RWPE2 (cell line): ENCODE measurements at regions not wholly inside any gene's neighbourhood (a gene's known extent, or its start where the extent isn't known, plus 50 kb on each side); places are given as distances from the start of the nearest gene placed in this dataset.

ENCODE experiments used
- ATAC-seq: fragments of 200-7000 bp; cut with Tn5 transposase; 3 replicates; pipeline ENCODE4 v1.9.1; 2021; ENCODE audit warnings: low read depth
- DNase-seq: peaks from one replicate; pipeline ENCODE4 v3.0.0-alpha.2; 2020; ENCODE audit warnings: low spot score
- H3K27ac ChIP-seq: fragments of 450-650 bp; 2 replicates; pipeline ENCODE4 v1.5.1; 2017; ENCODE audit warnings: mild to moderate bottlenecking; ENCODE audit not compliant: poor library complexity, severe bottlenecking
- H3K27me3 ChIP-seq: fragments of 250-450 bp; sonication (Bioruptor Pico); 2 replicates; pipeline ENCODE4 v1.5.1; 2021; ENCODE audit warnings: mild to moderate bottlenecking, moderate library complexity; ENCODE audit not compliant: insufficient read depth, poor library complexity, severe bottlenecking
- H3K36me3 ChIP-seq: fragments of 250-450 bp; sonication (Bioruptor Pico); 2 replicates; pipeline ENCODE4 v1.5.1; 2020; ENCODE audit warnings: low read depth, mild to moderate bottlenecking, moderate library complexity
- H3K4me1 ChIP-seq: fragments of 250-450 bp; sonication (Bioruptor Pico); 2 replicates; pipeline ENCODE4 v1.5.1; 2021; ENCODE audit warnings: mild to moderate bottlenecking, moderate library complexity; ENCODE audit not compliant: insufficient read depth, poor library complexity, severe bottlenecking
- H3K4me3 ChIP-seq: fragments of 250-450 bp; sonication (Bioruptor Pico); 2 replicates; pipeline ENCODE4 v1.5.1; 2021; ENCODE audit warnings: mild to moderate bottlenecking, moderate library complexity; ENCODE audit not compliant: severe bottlenecking
- H3K9me3 ChIP-seq: fragments of 250-450 bp; sonication (Bioruptor Pico); 2 replicates; pipeline ENCODE4 v1.5.1; 2021; ENCODE audit warnings: mild to moderate bottlenecking, moderate library complexity; ENCODE audit not compliant: severe bottlenecking
- TF ChIP-seq, protein P1 (sequence below): fragments of 450-650 bp; IDR thresholded peaks from one replicate; pipeline ENCODE4 v1.5.1; 2017; ENCODE audit warnings: mild to moderate bottlenecking, moderate library complexity; ENCODE audit not compliant: poor library complexity, severe bottlenecking

DNA sequence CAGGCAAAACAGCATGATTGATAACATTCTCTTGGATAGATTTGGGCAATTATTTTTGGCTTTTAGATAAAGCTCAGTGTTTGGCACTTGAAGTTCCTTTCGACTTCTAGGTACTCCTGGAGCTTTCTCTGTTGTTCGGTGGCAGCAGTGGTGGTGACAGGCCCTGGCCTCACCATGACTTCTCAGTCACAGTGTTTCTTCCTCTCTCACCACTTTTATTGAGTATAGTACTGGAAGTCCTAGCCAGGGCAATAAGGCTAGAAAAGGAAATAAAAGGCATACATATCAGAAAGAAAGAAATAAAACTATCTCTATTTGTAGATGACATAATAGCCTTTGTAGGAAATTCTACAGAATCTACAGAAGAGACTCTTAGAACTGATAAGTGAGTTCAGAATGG lies 101.2 kb upstream of the SIRPG start:
- Histone ChIP-seq H3K9me3 (no peaks in the 10 kb centered on the region), H3K4me3 (no peak overlapping the region), H3K27ac (no peak overlapping the region), H3K36me3 (no peaks in the 10 kb centered on the region), H3K27me3 (no peaks in the 10 kb centered on the region), H3K4me1 (peaks cover 9% of the 10 kb centered on the region)
- no peak for DNase-seq
- ATAC-seq = no peak
- TF ChIP-seq, protein P1, sequence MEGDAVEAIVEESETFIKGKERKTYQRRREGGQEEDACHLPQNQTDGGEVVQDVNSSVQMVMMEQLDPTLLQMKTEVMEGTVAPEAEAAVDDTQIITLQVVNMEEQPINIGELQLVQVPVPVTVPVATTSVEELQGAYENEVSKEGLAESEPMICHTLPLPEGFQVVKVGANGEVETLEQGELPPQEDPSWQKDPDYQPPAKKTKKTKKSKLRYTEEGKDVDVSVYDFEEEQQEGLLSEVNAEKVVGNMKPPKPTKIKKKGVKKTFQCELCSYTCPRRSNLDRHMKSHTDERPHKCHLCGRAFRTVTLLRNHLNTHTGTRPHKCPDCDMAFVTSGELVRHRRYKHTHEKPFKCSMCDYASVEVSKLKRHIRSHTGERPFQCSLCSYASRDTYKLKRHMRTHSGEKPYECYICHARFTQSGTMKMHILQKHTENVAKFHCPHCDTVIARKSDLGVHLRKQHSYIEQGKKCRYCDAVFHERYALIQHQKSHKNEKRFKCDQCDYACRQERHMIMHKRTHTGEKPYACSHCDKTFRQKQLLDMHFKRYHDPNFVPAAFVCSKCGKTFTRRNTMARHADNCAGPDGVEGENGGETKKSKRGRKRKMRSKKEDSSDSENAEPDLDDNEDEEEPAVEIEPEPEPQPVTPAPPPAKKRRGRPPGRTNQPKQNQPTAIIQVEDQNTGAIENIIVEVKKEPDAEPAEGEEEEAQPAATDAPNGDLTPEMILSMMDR = no peak

DNA sequence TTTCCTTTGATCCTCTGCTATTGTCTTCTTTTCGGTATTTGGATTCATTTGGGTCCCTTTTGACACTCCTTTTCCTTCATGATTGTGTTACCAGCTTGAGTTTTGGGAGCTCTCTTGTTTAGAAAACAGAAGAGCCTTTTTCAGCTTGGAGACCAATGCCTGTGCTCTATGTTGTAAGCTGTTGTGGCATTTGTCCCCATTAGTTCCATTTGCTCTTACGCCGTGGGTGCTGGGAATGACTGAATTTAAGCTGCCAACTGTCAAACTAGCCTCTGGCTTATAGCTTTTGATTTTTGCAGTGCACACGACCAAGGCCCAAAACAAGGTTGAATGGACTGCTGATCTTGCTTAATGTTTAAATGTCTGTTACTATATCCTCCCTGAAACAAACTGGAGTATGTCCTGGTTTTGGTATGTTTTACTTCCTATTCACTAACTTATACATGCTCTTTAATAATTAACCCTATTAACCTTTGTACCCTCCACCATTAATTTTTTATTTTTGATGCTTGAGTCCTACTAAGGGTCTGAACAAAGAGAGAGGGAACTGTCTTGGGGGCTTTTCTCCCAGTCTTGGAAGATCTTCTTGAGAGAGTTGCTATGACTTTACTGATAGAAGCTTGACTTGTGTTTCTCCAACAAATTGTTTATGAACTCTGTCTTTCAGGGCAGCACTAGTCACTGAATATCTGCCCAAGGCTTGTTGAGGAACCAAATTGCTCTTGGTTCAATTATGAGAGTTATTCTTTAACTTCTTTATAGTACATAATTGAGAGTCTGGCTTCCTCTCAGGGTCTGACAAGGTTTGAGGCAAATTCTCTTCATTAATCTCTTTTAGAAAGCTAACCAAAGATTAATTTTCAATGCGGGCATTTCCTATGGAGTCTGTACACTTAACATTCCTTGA lies 100.3 kb upstream of the SIRPG start:
- H3K4me1 ChIP-seq = peaks cover 9% of the 10 kb centered on the region
- no peaks in the 10 kb centered on the region for H3K27me3 ChIP-seq
- no peaks in the 10 kb centered on the region for H3K36me3 ChIP-seq
- H3K27ac ChIP-seq = no peak overlapping the region
- ATAC-seq (no peak), DNase-seq (no peak)
- TF ChIP-seq, protein P1 = no peak
- no peak overlapping the region for H3K4me3 ChIP-seq
- H3K9me3 ChIP-seq = no peaks in the 10 kb centered on the region

DNA sequence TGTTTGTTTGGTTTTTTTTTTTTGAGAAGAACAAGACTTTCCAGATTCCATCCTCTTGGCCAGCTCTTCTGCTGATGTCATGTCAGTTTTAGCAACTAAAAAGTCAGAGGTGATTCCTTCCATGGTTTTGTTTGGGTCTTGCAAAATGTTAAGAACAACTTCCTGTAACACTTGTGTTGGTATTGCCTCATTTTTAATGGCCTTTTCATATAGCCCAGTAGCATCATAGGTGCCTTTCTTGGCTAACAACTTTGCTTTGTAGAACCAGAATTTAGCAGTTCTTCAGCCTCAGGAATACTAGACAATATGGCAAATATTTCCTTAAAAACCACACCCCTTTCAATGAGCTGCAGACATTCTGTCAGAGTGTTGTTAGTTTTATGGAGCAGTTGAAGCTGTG lies 99.5 kb upstream of the SIRPG start:
- H3K4me1 ChIP-seq = peaks cover 9% of the 10 kb centered on the region
- no peak for DNase-seq
- no peaks in the 10 kb centered on the region for H3K27me3 ChIP-seq
- no peak overlapping the region for H3K27ac ChIP-seq
- ATAC-seq = no peak; the same call in 2 of the 3 replicates
- H3K4me3 ChIP-seq = no peak overlapping the region
- TF ChIP-seq, protein P1 = no peak
- H3K9me3 ChIP-seq = no peaks in the 10 kb centered on the region
- H3K36me3 ChIP-seq = no peaks in the 10 kb centered on the region

GRCh38 chr20:1754749-1755148 lies 97.2 kb upstream of the SIRPG start:
- H3K36me3 ChIP-seq = no peaks in the 10 kb centered on the region
- no peak for ATAC-seq
- H3K4me1 ChIP-seq = no peaks in the 10 kb centered on the region

More at GRCh38 chr20:1754749-1755148, 97.2 kb upstream of the SIRPG start:
- TF ChIP-seq, protein P1 = no peak
- DNase-seq = no peak
- Histone ChIP-seq H3K9me3 (no peaks in the 10 kb centered on the region), H3K27ac (no peak overlapping the region), H3K27me3 (no peaks in the 10 kb centered on the region), H3K4me3 (no peak overlapping the region)
